ENCODE measurements at regions not wholly inside any gene's neighbourhood (a gene's known extent, or its start where the extent isn't known, plus 50 kb on each side); places are given as distances from the start of the nearest gene placed in this dataset.

- no peak for TF ChIP-seq POLR2AphosphoS5 (IDR thresholded peaks at IDR 0.05)
- TF ChIP-seq POLR2A (IDR thresholded peaks at IDR 0.05; ENCODE audit: low read depth) = no peak
- TF ChIP-seq, protein P1, sequence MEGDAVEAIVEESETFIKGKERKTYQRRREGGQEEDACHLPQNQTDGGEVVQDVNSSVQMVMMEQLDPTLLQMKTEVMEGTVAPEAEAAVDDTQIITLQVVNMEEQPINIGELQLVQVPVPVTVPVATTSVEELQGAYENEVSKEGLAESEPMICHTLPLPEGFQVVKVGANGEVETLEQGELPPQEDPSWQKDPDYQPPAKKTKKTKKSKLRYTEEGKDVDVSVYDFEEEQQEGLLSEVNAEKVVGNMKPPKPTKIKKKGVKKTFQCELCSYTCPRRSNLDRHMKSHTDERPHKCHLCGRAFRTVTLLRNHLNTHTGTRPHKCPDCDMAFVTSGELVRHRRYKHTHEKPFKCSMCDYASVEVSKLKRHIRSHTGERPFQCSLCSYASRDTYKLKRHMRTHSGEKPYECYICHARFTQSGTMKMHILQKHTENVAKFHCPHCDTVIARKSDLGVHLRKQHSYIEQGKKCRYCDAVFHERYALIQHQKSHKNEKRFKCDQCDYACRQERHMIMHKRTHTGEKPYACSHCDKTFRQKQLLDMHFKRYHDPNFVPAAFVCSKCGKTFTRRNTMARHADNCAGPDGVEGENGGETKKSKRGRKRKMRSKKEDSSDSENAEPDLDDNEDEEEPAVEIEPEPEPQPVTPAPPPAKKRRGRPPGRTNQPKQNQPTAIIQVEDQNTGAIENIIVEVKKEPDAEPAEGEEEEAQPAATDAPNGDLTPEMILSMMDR (IDR thresholded peaks at IDR 0.05) = no peak
Measured at GRCh38 chr1:94309829-94310569, 72.6 kb upstream of the ARHGAP29 start.

Measured in esophagus muscularis mucosa (tissue), 3 donors.